ENCODE measurements at regions not wholly inside any gene's neighbourhood (a gene's known extent, or its start where the extent isn't known, plus 50 kb on each side); places are given as distances from the start of the nearest gene placed in this dataset.

DNA sequence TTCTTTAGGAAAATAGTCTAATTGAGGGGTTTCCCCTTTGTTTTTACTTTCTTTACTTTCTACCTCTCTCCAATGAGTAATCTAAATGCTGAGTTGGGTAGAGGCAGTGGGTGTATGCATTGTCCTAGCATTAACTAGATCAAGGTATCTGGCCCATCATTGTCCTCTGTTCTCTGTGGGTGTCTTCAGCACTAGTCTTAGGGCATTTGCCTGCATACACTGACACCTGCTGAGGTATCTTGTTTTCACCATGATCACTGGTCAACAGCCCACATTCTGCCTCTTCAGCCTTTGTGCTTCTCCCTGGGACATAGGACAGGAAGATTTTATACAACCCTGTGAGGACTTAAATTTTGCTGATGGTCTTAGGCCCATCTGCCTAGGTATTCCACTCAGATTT, 371.1 kb downstream of the RAB38 start:
- no peak for TF ChIP-seq BRCA1 (IDR thresholded peaks at IDR 0.05; ENCODE audit: low read depth, low read length)
- TF ChIP-seq CHD1 (IDR thresholded peaks at IDR 0.05; ENCODE audit: low read depth, low read length): no peak
- TF ChIP-seq, protein P1, sequence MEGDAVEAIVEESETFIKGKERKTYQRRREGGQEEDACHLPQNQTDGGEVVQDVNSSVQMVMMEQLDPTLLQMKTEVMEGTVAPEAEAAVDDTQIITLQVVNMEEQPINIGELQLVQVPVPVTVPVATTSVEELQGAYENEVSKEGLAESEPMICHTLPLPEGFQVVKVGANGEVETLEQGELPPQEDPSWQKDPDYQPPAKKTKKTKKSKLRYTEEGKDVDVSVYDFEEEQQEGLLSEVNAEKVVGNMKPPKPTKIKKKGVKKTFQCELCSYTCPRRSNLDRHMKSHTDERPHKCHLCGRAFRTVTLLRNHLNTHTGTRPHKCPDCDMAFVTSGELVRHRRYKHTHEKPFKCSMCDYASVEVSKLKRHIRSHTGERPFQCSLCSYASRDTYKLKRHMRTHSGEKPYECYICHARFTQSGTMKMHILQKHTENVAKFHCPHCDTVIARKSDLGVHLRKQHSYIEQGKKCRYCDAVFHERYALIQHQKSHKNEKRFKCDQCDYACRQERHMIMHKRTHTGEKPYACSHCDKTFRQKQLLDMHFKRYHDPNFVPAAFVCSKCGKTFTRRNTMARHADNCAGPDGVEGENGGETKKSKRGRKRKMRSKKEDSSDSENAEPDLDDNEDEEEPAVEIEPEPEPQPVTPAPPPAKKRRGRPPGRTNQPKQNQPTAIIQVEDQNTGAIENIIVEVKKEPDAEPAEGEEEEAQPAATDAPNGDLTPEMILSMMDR (IDR thresholded peaks at IDR 0.05; ENCODE audit: control extremely low read depth in 1 of 3, insufficient read depth in 1 of 3, low read depth in 1 of 3, low read length in 3 of 3): no peak
- TF ChIP-seq ZNF274 (IDR thresholded peaks at IDR 0.05; ENCODE audit: borderline replicate concordance, extremely low read depth, low read length): no peak
- TF ChIP-seq JUND (IDR thresholded peaks at IDR 0.05; ENCODE audit: low read length): no peak
- TF ChIP-seq, protein P2, sequence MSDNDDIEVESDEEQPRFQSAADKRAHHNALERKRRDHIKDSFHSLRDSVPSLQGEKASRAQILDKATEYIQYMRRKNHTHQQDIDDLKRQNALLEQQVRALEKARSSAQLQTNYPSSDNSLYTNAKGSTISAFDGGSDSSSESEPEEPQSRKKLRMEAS (IDR thresholded peaks at IDR 0.05): no peak
- TF ChIP-seq GABPA (IDR thresholded peaks at IDR 0.05; ENCODE audit: borderline replicate concordance, insufficient read depth, low read length): no peak
- TF ChIP-seq CEBPB (IDR thresholded peaks at IDR 0.05; ENCODE audit: low read depth, low read length): no peak
- TF ChIP-seq EP300 (IDR thresholded peaks at IDR 0.05; ENCODE audit: borderline replicate concordance in 1 of 2, low read depth in 2 of 2, low read length in 2 of 2): no peak
- TF ChIP-seq POLR2A (IDR thresholded peaks at IDR 0.05; ENCODE audit: control extremely low read depth in 1 of 2, low read depth in 2 of 2, low read length in 2 of 2): no peak
- TF ChIP-seq HDAC2 (IDR thresholded peaks at IDR 0.05; ENCODE audit: borderline replicate concordance in 1 of 2, low read depth in 2 of 2, low read length in 2 of 2): no peak
